Neuronal stem cell (in vitro differentiated cells): ENCODE measurements at regions not wholly inside any gene's neighbourhood (a gene's known extent, or its start where the extent isn't known, plus 50 kb on each side); places are given as distances from the start of the nearest gene placed in this dataset.

Source experiments
- DNase-seq: peaks from one replicate; pipeline ENCODE4 v3.0.0-alpha.2; 2013; ENCODE audit warnings: low spot score
- H2AFZ ChIP-seq: one replicate; pipeline ENCODE4 v1.6.1; 2013; ENCODE audit warnings: mild to moderate bottlenecking, low read length, inconsistent platforms
- H2AK5ac ChIP-seq: 2 replicates; pipeline ENCODE4 v1.6.1; 2013; ENCODE audit warnings: low read depth, mild to moderate bottlenecking, inconsistent platforms, low read length, moderate library complexity, mixed read lengths
- H2BK120ac ChIP-seq: 2 replicates; pipeline ENCODE4 v1.6.1; 2013; ENCODE audit warnings: low read depth, mild to moderate bottlenecking, inconsistent platforms, low read length, moderate library complexity, mixed read lengths
- H2BK12ac ChIP-seq: one replicate; pipeline ENCODE4 v1.6.1; 2013; ENCODE audit warnings: low read length, inconsistent platforms
- H2BK15ac ChIP-seq: 2 replicates; pipeline ENCODE4 v1.6.1; 2013; ENCODE audit warnings: mild to moderate bottlenecking, low read length, inconsistent platforms, mixed read lengths
- H2BK5ac ChIP-seq: one replicate; pipeline ENCODE4 v1.6.1; 2013; ENCODE audit warnings: inconsistent platforms, mild to moderate bottlenecking, low read length, moderate library complexity
- H3K14ac ChIP-seq: one replicate; pipeline ENCODE4 v1.6.1; 2013; ENCODE audit warnings: low read length, inconsistent platforms
- H3K18ac ChIP-seq: 2 replicates; pipeline ENCODE4 v1.6.1; 2013; ENCODE audit warnings: low read length, inconsistent platforms
- H3K23ac ChIP-seq: 2 replicates; pipeline ENCODE4 v1.6.1; 2013; ENCODE audit warnings: low read depth, mild to moderate bottlenecking, mixed read lengths, low read length, inconsistent platforms; ENCODE audit not compliant: poor library complexity
- H3K27ac ChIP-seq: replicated peaks from 3 replicates; pipeline ENCODE4 v1.5.1; 2013; ENCODE audit warnings: low read length, inconsistent platforms
- H3K27me3 ChIP-seq, 3 experiments: 2 replicates each; pipeline ENCODE4 v1.6.1; 2013; ENCODE audit warnings: low read length in 3 of 3, mild to moderate bottlenecking in 2 of 3, inconsistent platforms in 1 of 3, low read depth in 1 of 3, mixed read lengths in 1 of 3, moderate library complexity in 1 of 3; ENCODE audit not compliant: control insufficient read depth in 3 of 3, insufficient read depth in 3 of 3
- H3K36me3 ChIP-seq, 2 donors: replicated peaks in 1 of 2; 2 replicates each; pipeline ENCODE4 v1.6.1; 2013; ENCODE audit warnings: low read length in 2 of 2; ENCODE audit not compliant: control insufficient read depth in 2 of 2, insufficient read depth in 2 of 2
- H3K4ac ChIP-seq: 2 replicates; pipeline ENCODE4 v1.6.1; 2013; ENCODE audit warnings: inconsistent platforms, mild to moderate bottlenecking, low read length, moderate library complexity
- H3K4me1 ChIP-seq, 2 donors: 1 replicate in 1 of 2; 2 replicates in 1 of 2; pipeline ENCODE4 v1.6.1; 2013; ENCODE audit warnings: low read length in 2 of 2, low read depth in 1 of 2; ENCODE audit not compliant: control insufficient read depth in 2 of 2, insufficient read depth in 1 of 2
- H3K4me2 ChIP-seq: one replicate; pipeline ENCODE4 v1.6.1; 2013; ENCODE audit warnings: mild to moderate bottlenecking, low read length, inconsistent platforms; ENCODE audit not compliant: insufficient read depth, poor library complexity, severe bottlenecking
- H3K4me3 ChIP-seq, 2 donors: 2 replicates each; pipeline ENCODE4 v1.5.1; 2013; ENCODE audit warnings: low read length in 2 of 2, mild to moderate bottlenecking in 2 of 2, inconsistent platforms in 1 of 2, moderate library complexity in 1 of 2
- H3K79me1 ChIP-seq: one replicate; pipeline ENCODE4 v1.6.1; 2013; ENCODE audit warnings: low read depth, mild to moderate bottlenecking, inconsistent platforms, low read length, moderate library complexity
- H3K9ac ChIP-seq: one replicate; pipeline ENCODE4 v1.6.1; 2013; ENCODE audit warnings: mild to moderate bottlenecking, low read depth, low read length, inconsistent platforms; ENCODE audit not compliant: poor library complexity
- H3K9me3 ChIP-seq, 2 donors: replicated peaks in 1 of 2; 2 replicates each; pipeline versions ENCODE3 to v1.6.1; 2013; ENCODE audit warnings: low read length in 2 of 2, mild to moderate bottlenecking in 2 of 2, inconsistent platforms in 1 of 2, low read depth in 1 of 2, mixed read lengths in 1 of 2, moderate library complexity in 1 of 2; ENCODE audit not compliant: control insufficient read depth in 2 of 2, insufficient read depth in 1 of 2
- H4K8ac ChIP-seq: one replicate; pipeline ENCODE4 v1.6.1; 2013; ENCODE audit warnings: low read depth, mild to moderate bottlenecking, inconsistent platforms, low read length, moderate library complexity
- H4K91ac ChIP-seq: one replicate; pipeline ENCODE4 v1.6.1; 2013; ENCODE audit warnings: low read length, low read depth, mild to moderate bottlenecking, inconsistent platforms; ENCODE audit not compliant: poor library complexity
- WGBS, 2 donors: extraction: QIAGEN DNeasy Blood & Tissue Kit; methylation state at CpG; one replicate each; pipeline ENCODE4 v1.1.7; 2013; ENCODE audit warnings: missing lambda C conversion rate in 2 of 2, mixed read lengths in 1 of 2; ENCODE audit not compliant: insufficient read length in 2 of 2, insufficient replicate concordance in 1 of 2; ENCODE audit errors: extremely low coverage in 2 of 2; 5-methylcytosine and 5-hydroxymethylcytosine counted together

GRCh38 chr5:74127381-74128320 is 501.7 kb downstream of the ARHGEF28 start:
- no peak overlapping the region for H3K4me3 ChIP-seq
- peak overlapping the region; percentile 62 for H3K18ac ChIP-seq
- peak overlapping the region; percentile 10 for H3K9ac ChIP-seq
- DNase-seq: no peak
- H3K4me1 ChIP-seq: peaks cover 19% of the 10 kb centered on the region in 2 donors
- no peak overlapping the region for H2BK15ac ChIP-seq
- no CpG with 5 or more reads among the region's 9 CpGs for WGBS, 2 donors
- no peaks in the 10 kb centered on the region for H3K36me3 ChIP-seq
- no peak overlapping the region for H3K27ac ChIP-seq
- H4K8ac ChIP-seq: no peak overlapping the region
- peak overlapping the region; percentile 35 for H2AK5ac ChIP-seq
- H3K23ac ChIP-seq: no peak overlapping the region
- H4K91ac ChIP-seq: peak overlapping the region; percentile 50
- H3K9me3 ChIP-seq: no peaks in the 10 kb centered on the region
- no peak overlapping the region for H2BK120ac ChIP-seq
- no peaks in the 10 kb centered on the region for H3K27me3 ChIP-seq
- no peak overlapping the region for H3K4ac ChIP-seq
- no peak overlapping the region for H3K14ac ChIP-seq
- H2AFZ ChIP-seq: peak overlapping the region; percentile 31
- H3K79me1 ChIP-seq: no peaks in the 10 kb centered on the region
- H2BK12ac ChIP-seq: no peak overlapping the region
- H2BK5ac ChIP-seq: no peak overlapping the region
- H3K4me2 ChIP-seq: no peak overlapping the region

GRCh38 chr5:74126294-74126693 is 500.3 kb downstream of the ARHGEF28 start:
- no peak overlapping the region for H3K4me2 ChIP-seq
- H4K8ac ChIP-seq: no peak overlapping the region
- DNase-seq: no peak
- no peak overlapping the region for H3K23ac ChIP-seq
- no peak overlapping the region for H3K14ac ChIP-seq
- no peak overlapping the region for H2AFZ ChIP-seq
- no peak overlapping the region for H3K4ac ChIP-seq
- no peak overlapping the region for H2AK5ac ChIP-seq
- peaks cover 17 to 19% of the 10 kb centered on the region in 2 donors for H3K4me1 ChIP-seq
- no peak overlapping the region for H2BK120ac ChIP-seq
- H3K9ac ChIP-seq: no peak overlapping the region
- H3K79me1 ChIP-seq: no peaks in the 10 kb centered on the region
- H4K91ac ChIP-seq: no peak overlapping the region
- H3K27me3 ChIP-seq: no peaks in the 10 kb centered on the region
- no peak overlapping the region for H2BK15ac ChIP-seq
- H2BK12ac ChIP-seq: no peak overlapping the region
- H2BK5ac ChIP-seq: no peak overlapping the region
- H3K18ac ChIP-seq: no peak overlapping the region
- no CpG with 5 or more reads among the region's 1 CpG for WGBS, 2 donors
- no peak overlapping the region for H3K4me3 ChIP-seq
- no peaks in the 10 kb centered on the region for H3K9me3 ChIP-seq
- no peak overlapping the region for H3K27ac ChIP-seq
- no peaks in the 10 kb centered on the region for H3K36me3 ChIP-seq

- Histone ChIP-seq H3K4me2 (no peak overlapping the region), H3K4me1 (peaks cover 6 to 11% of the 10 kb centered on the region in 2 donors), H2BK120ac (no peak overlapping the region), H3K27ac (no peak overlapping the region), H3K27me3 (no peaks in the 10 kb centered on the region), H4K8ac (no peak overlapping the region), H3K18ac (no peak overlapping the region), H2BK15ac (no peak overlapping the region), H3K79me1 (no peaks in the 10 kb centered on the region), H2AK5ac (no peak overlapping the region), H3K23ac (no peak overlapping the region), H3K4ac (no peak overlapping the region), H3K14ac (no peak overlapping the region), H3K36me3 (no peaks in the 10 kb centered on the region), H3K9ac (no peak overlapping the region), H3K4me3 (no peak overlapping the region), H2BK12ac (no peak overlapping the region), H4K91ac (no peak overlapping the region), H2BK5ac (no peak overlapping the region), H2AFZ (peak overlapping the region; percentile 60), H3K9me3 (peaks cover 0 to 3% of the 10 kb centered on the region in 2 donors)
- DNase-seq: no peak
- no CpG with 5 or more reads among the region's 4 CpGs for WGBS, 2 donors
These were observed 498.8 kb downstream of the ARHGEF28 start for GRCh38 chr5:74124826-74125225.

- WGBS, 2 donors: no CpG with 5 or more reads among the region's 5 CpGs
- Histone ChIP-seq H2BK15ac (no peak overlapping the region), H3K18ac (no peak overlapping the region), H3K36me3 (no peaks in the 10 kb centered on the region), H3K27ac (no peak overlapping the region), H3K9me3 (peaks cover 2 to 3% of the 10 kb centered on the region in 2 donors), H2BK12ac (no peak overlapping the region), H3K4me3 (no peak overlapping the region), H3K14ac (no peak overlapping the region), H4K91ac (no peak overlapping the region), H3K23ac (no peak overlapping the region), H2AFZ (no peak overlapping the region), H2BK5ac (no peak overlapping the region), H3K4me1 (peaks cover 6 to 11% of the 10 kb centered on the region in 2 donors), H3K79me1 (no peaks in the 10 kb centered on the region), H3K4ac (no peak overlapping the region), H3K27me3 (no peaks in the 10 kb centered on the region), H3K4me2 (no peak overlapping the region), H4K8ac (no peak overlapping the region), H2BK120ac (no peak overlapping the region), H2AK5ac (no peak overlapping the region), H3K9ac (no peak overlapping the region)
- no peak for DNase-seq
These were observed 497.9 kb downstream of the ARHGEF28 start for GRCh38 chr5:74123929-74124328.
